DND-41 (cell line): ENCODE measurements at regions not wholly inside any gene's neighbourhood (a gene's known extent, or its start where the extent isn't known, plus 50 kb on each side); places are given as distances from the start of the nearest gene placed in this dataset.

Experiments used
- ATAC-seq: fragments of 200-7000 bp; cut with Tn5 transposase; 3 replicates; pipeline ENCODE4 v1.9.1; 2021; ENCODE audit warnings: low read depth; ENCODE audit not compliant: insufficient read depth
- DNase-seq: peaks from one replicate; pipeline ENCODE4 v3.0.0-alpha.2; 2020
- H2AFZ ChIP-seq: 2 replicates; pipeline ENCODE4 v1.6.0; 2012; ENCODE audit warnings: low read depth, low read length
- H3K27ac ChIP-seq: 2 replicates; pipeline ENCODE4 v1.5.1; 2012; ENCODE audit warnings: low read length, inconsistent platforms
- H3K27me3 ChIP-seq: fragments of 200-600 bp; sonication (generic); 2 replicates; pipeline ENCODE4 v1.6.0; 2012; ENCODE audit warnings: low read length, mild to moderate bottlenecking, inconsistent platforms; ENCODE audit not compliant: insufficient read depth, poor library complexity
- H3K36me3 ChIP-seq: 2 replicates; pipeline ENCODE4 v1.5.1; 2012; ENCODE audit warnings: low read length, inconsistent platforms; ENCODE audit not compliant: insufficient read depth
- H3K4me1 ChIP-seq: 2 replicates; pipeline ENCODE4 v1.5.1; 2012; ENCODE audit warnings: mild to moderate bottlenecking, low read length; ENCODE audit not compliant: insufficient read depth
- H3K4me2 ChIP-seq: 2 replicates; pipeline ENCODE4 v1.6.0; 2012; ENCODE audit warnings: mild to moderate bottlenecking, moderate library complexity, low read length, inconsistent platforms; ENCODE audit not compliant: insufficient read depth
- H3K4me3 ChIP-seq, 2 experiments: fragments of 200-600 bp in 1 of 2; shearing (Covaris generic) in 1 of 2; 2 replicates each; pipeline ENCODE4 v1.5.1; 2012 to 2016; ENCODE audit warnings: inconsistent platforms in 2 of 2, low read length in 2 of 2, mild to moderate bottlenecking in 2 of 2, low read depth in 1 of 2, moderate library complexity in 1 of 2
- H3K79me2 ChIP-seq: 2 replicates; pipeline ENCODE4 v1.6.0; 2012; ENCODE audit warnings: low read length, inconsistent platforms; ENCODE audit not compliant: insufficient read depth
- H3K9ac ChIP-seq: 2 replicates; pipeline ENCODE4 v1.6.0; 2012; ENCODE audit warnings: low read depth, mild to moderate bottlenecking, inconsistent platforms, low read length, moderate library complexity
- H3K9me3 ChIP-seq: 2 replicates; pipeline ENCODE4 v1.5.1; 2012; ENCODE audit warnings: low read length, moderate library complexity, mild to moderate bottlenecking, inconsistent platforms; ENCODE audit not compliant: insufficient read depth, severe bottlenecking
- H4K20me1 ChIP-seq: 2 replicates; pipeline ENCODE4 v1.6.0; 2012; ENCODE audit warnings: low read length; ENCODE audit not compliant: insufficient read depth
- EZH2 ChIP-seq: IDR thresholded peaks from 3 replicates; pipeline ENCODE4 v1.6.1; 2012; ENCODE audit warnings: borderline replicate concordance, low read depth, mild to moderate bottlenecking, moderate library complexity, low read length, inconsistent platforms; ENCODE audit not compliant: severe bottlenecking
- TF ChIP-seq, protein P1 (sequence below): IDR thresholded peaks from 2 replicates; pipeline ENCODE4 v1.5.1; 2012; ENCODE audit warnings: borderline replicate concordance, low read length, moderate library complexity, mild to moderate bottlenecking; ENCODE audit not compliant: poor library complexity, severe bottlenecking; ENCODE audit errors: extremely low read depth

- no peak for TF ChIP-seq EZH2
- H3K36me3 ChIP-seq, result no peaks in the 10 kb centered on the region
- H3K27me3 ChIP-seq, result no peaks in the 10 kb centered on the region
- H3K4me1 ChIP-seq, result no peaks in the 10 kb centered on the region
- no peaks in the 10 kb centered on the region for H3K9me3 ChIP-seq
- H2AFZ ChIP-seq, result no peak overlapping the region
- DNase-seq (no peak), ATAC-seq (no peak)
- H3K4me2 ChIP-seq, result no peak overlapping the region
- no peaks in the 10 kb centered on the region for H3K79me2 ChIP-seq
- H3K9ac ChIP-seq, result no peak overlapping the region
- no peak overlapping the region for H3K4me3 ChIP-seq
- no peaks in the 10 kb centered on the region for H4K20me1 ChIP-seq
- no peak overlapping the region for H3K27ac ChIP-seq
These were observed 335.8 kb downstream of the SLITRK1 start for GRCh38 chr13:83546476-83546875.

DNA sequence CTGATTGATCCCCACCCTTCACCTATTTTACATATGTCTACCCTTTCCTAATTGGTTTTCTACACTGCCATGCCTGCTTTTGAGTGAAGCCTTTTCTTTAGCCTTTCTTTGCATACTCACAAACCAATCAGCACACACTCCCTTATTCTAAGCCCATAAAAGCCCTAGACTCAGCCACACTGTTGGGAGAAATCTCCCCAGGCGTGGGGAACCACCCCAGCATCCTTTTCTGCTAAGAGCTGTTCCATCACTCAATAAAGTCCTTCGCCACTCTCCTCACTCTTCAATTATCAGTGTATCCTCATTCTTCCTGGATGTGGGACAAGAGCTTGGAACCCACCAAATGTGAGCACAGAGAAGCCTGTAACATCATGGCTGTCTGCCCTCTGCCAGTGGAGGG, 343.6 kb downstream of the SLITRK1 start:
- H4K20me1 ChIP-seq, result no peaks in the 10 kb centered on the region
- no peak overlapping the region for H2AFZ ChIP-seq
- DNase-seq, result no peak
- no peak overlapping the region for H3K4me2 ChIP-seq
- H3K9me3 ChIP-seq, result peaks cover 15% of the 10 kb centered on the region
- ATAC-seq, result no peak
- no peak for TF ChIP-seq EZH2
- TF ChIP-seq, protein P1, sequence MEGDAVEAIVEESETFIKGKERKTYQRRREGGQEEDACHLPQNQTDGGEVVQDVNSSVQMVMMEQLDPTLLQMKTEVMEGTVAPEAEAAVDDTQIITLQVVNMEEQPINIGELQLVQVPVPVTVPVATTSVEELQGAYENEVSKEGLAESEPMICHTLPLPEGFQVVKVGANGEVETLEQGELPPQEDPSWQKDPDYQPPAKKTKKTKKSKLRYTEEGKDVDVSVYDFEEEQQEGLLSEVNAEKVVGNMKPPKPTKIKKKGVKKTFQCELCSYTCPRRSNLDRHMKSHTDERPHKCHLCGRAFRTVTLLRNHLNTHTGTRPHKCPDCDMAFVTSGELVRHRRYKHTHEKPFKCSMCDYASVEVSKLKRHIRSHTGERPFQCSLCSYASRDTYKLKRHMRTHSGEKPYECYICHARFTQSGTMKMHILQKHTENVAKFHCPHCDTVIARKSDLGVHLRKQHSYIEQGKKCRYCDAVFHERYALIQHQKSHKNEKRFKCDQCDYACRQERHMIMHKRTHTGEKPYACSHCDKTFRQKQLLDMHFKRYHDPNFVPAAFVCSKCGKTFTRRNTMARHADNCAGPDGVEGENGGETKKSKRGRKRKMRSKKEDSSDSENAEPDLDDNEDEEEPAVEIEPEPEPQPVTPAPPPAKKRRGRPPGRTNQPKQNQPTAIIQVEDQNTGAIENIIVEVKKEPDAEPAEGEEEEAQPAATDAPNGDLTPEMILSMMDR, result no peak
- no peaks in the 10 kb centered on the region for H3K27me3 ChIP-seq
- H3K4me3 ChIP-seq, result no peak overlapping the region
- no peaks in the 10 kb centered on the region for H3K36me3 ChIP-seq
- no peak overlapping the region for H3K27ac ChIP-seq
- no peak overlapping the region for H3K9ac ChIP-seq
- H3K4me1 ChIP-seq, result no peaks in the 10 kb centered on the region
- H3K79me2 ChIP-seq, result no peaks in the 10 kb centered on the region

DNA sequence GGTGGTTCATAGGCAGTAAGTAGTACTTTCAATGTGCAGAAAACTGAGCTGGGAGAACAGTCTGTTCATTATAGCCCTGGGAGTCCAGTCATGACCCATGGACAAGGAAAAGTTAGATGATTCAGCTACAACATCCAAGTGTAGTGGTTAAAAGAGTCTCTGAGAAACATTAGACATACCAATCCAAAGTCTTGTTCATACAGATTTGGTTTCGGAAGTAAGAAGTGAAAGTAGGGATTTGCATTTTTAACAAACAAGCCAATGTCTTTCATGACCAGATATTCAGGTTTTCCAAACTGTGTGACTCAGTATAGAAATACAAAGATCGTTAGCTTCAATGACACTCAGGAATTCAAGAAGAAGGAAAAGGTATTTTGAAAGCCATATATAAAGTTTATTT, 345.3 kb downstream of the SLITRK1 start:
- Histone ChIP-seq H3K36me3 (no peaks in the 10 kb centered on the region), H2AFZ (no peak overlapping the region), H3K4me1 (no peaks in the 10 kb centered on the region), H3K9me3 (peaks cover 15% of the 10 kb centered on the region), H3K79me2 (no peaks in the 10 kb centered on the region), H3K9ac (no peak overlapping the region), H3K4me2 (no peak overlapping the region), H3K27ac (no peak overlapping the region), H3K4me3 (no peak overlapping the region), H4K20me1 (no peaks in the 10 kb centered on the region), H3K27me3 (no peaks in the 10 kb centered on the region)
- TF ChIP-seq, protein P1, result no peak
- TF ChIP-seq EZH2, result no peak
- no peak for ATAC-seq
- no peak for DNase-seq

GRCh38 chr13:83536153-83536552, 346.1 kb downstream of the SLITRK1 start:
- Histone ChIP-seq H3K27ac (no peak overlapping the region), H2AFZ (peak overlapping the region; percentile 17; the same call in 1 of the 2 replicates), H4K20me1 (no peaks in the 10 kb centered on the region), H3K4me1 (no peaks in the 10 kb centered on the region), H3K4me2 (no peak overlapping the region), H3K4me3 (no peak overlapping the region), H3K9ac (no peak overlapping the region), H3K9me3 (peaks cover 15% of the 10 kb centered on the region), H3K27me3 (no peaks in the 10 kb centered on the region), H3K79me2 (no peaks in the 10 kb centered on the region), H3K36me3 (no peaks in the 10 kb centered on the region)
- no peak for TF ChIP-seq EZH2
- TF ChIP-seq, protein P1, result no peak
- no peak for ATAC-seq
- no peak for DNase-seq
